ENCODE measurements at regions not wholly inside any gene's neighbourhood (a gene's known extent, or its start where the extent isn't known, plus 50 kb on each side); places are given as distances from the start of the nearest gene placed in this dataset.

- DNase-seq, result no peak
Measured at GRCh38 chr5:8870349-8870958, 675.4 kb downstream of the SEMA5A start.

DNA sequence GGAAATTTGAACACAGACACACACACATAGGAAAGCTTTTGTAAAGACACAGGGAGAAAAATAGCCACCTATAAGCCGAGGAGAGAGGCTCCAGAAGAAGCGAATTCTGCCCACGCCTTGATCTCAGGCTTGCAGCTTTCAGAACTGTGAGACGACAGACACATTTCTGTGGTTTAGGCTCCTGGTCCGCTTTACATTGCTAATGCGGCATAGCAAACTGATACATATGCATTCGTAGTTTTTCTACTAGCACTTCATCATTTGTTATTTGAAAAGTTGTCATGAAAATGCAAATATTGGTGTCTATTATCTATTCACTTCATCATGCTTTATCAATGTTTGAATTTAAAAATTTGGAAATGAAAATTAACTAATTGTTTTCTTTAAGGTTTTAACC lies 674.9 kb downstream of the SEMA5A start:
- no peak for DNase-seq

GRCh38 chr5:8871446-8871845 lies 674.4 kb downstream of the SEMA5A start:
- no peak for DNase-seq

GRCh38 chr5:8875722-8876121 lies 670.2 kb downstream of the SEMA5A start:
- DNase-seq, result no peak

DNA sequence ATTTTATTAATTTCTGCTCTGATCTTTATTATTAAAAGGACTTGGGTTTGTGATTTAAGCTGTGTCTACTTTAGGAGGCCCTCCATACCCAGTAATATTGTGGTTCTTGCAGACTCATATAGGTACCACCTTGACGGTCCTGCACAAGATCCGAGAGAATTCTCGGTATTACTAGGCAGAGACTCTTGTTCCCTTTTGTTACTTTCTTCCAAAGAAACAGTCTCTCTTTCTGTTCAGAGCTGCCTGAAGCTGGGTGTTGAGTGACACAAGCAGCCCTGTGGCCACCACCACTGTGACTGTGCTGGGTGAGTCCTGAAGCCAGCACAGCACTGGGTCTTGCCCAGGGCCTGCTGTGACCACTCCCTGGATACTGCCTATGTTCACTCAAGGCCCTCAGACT lies 666.6 kb downstream of the SEMA5A start:
- no peak for DNase-seq

GRCh38 chr5:8884029-8884428 lies 661.8 kb downstream of the SEMA5A start:
- no peak for DNase-seq

DNA sequence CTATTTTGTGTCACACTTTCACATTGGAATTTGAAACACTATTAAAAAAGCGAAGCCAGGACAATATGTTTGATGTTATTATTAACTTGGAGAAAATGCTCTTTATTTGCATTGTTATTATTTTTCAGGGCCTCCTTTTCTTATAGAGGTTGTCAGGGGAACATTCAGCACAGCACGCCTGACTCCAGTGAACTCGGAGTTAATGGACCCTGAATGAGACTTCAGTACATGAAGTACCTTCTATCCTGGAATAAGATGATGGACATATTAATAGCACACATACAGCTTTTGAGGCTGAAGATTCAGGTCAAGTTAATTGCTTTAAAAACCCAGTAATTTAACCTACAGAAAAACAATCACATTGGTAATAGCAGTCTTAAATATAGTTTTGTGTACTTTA lies 652.9 kb downstream of the SEMA5A start:
- DNase-seq, result no peak

DNA sequence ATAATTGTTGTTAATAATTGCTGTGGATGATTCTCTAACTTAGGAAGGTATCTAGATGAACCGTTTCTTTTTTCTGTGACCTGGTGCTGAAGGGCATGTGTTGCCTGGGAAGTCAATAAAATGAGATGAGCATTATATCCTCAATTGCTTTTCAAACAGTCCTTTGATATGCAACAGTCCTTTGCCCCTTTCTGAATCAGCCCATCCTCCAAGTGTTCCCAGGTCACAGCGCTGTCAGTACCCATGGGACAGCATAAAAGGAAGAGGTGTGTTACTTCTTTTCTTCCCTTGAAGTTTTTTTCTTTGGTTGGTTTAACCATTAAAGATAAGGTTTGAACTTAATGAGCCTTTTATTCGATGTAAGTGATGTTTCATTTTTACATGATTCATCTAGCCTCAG lies 651.8 kb downstream of the SEMA5A start:
- DNase-seq, result no peak

DNA sequence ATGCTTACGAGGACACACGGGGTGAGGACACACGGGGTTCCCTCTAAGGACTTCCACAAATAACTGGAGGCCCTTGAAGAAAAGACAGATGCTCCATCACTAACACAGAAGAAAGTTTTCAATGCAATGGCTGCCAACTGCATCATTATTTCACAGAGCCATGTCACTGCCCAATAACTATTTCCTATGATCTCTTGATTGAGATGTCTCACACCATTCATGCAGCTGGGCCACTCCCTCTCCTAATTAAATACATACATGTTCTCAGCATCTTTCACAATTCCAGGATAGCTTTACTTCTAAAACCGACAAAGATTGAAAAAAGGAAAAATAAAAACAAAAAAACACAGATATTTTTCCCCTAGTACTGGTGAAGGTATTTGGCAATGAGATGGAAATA lies 650.8 kb downstream of the SEMA5A start:
- DNase-seq, result no peak

- no peak for DNase-seq
Measured at GRCh38 chr5:8895599-8895998, 650.3 kb downstream of the SEMA5A start.

DNA sequence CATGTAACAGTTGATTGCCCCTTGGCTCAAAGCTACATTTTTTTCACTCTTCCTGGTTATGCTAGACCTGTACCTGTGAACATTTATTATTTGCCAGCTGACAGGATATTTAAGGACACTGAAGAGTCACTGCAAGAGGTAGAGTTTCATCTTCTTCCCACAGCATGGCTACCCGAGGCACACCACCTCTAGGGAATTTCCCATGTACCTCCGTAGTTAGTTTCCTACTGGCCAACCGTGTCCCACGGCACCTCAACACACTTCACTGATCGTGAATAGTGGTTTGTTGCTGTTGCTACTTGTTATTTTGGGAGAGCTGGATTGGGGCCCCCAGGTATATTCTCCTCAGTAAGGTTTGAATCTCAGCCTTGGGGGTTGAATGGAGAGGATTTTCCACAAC lies 648.6 kb downstream of the SEMA5A start:
- DNase-seq, result no peak

DNA sequence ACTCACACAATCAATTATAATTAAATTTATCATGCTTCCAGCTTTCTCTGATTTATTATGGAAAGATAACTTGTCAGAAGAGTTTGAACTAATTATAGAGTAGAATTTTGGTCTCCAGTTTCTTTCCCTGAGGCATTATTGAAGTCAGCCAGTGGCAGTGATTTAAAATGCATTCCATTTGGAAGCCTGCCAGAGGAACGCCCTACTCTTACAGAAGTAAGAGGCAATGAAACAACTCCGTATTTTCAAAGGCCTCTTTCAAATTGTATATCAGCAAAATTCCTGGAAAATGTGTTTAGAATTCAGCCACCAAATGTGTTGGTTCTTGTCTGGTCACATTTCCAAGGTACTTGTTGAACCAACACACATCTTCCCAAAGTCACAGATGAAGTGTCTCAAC lies 640.9 kb downstream of the SEMA5A start:
- no peak for DNase-seq

GRCh38 chr5:8906303-8906967 lies 639.4 kb downstream of the SEMA5A start:
- DNase-seq, result no peak

DNA sequence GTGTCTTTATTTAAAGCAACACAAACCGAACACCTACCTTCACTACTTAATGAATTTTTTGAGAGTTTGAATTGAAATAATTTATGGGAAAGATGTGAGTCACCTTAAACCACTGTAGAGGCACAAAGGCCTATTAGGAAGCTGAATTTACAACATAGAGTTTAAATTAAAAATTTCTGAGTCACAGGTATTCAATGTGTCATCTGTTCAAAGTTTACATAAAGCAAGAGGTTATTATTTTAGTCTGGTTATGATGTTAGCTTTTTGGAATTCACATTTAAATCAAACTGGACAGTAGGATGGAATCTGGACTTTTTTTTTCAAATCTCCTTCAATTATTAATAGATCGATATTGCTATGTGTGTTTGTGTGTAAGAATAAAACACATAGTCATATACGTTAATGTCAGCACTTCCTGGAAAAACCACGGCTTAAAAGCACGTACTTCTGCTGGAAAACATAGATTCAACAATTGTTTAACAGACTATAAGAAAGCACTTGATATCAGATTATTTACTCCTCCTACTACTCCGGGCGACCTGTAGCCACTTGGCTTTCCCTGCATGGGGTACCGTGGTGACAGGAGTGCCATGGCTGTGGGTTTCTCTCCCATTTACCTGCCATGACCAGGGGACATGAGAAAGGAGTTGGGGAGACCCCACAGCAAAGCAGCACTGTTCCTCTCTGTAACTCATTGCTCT lies 638.6 kb downstream of the SEMA5A start:
- no peak for DNase-seq

GRCh38 chr5:8908055-8908683 lies 637.7 kb downstream of the SEMA5A start:
- peak; percentile 50 for DNase-seq

GRCh38 chr5:8912106-8912505 lies 633.8 kb downstream of the SEMA5A start:
- DNase-seq, result no peak

- no peak for DNase-seq
Measured at GRCh38 chr5:8913522-8913921, 632.4 kb downstream of the SEMA5A start.

GRCh38 chr5:8919096-8919495 lies 626.8 kb downstream of the SEMA5A start:
- DNase-seq, result no peak

GRCh38 chr5:8923526-8923925 lies 622.3 kb downstream of the SEMA5A start:
- no peak for DNase-seq

DNA sequence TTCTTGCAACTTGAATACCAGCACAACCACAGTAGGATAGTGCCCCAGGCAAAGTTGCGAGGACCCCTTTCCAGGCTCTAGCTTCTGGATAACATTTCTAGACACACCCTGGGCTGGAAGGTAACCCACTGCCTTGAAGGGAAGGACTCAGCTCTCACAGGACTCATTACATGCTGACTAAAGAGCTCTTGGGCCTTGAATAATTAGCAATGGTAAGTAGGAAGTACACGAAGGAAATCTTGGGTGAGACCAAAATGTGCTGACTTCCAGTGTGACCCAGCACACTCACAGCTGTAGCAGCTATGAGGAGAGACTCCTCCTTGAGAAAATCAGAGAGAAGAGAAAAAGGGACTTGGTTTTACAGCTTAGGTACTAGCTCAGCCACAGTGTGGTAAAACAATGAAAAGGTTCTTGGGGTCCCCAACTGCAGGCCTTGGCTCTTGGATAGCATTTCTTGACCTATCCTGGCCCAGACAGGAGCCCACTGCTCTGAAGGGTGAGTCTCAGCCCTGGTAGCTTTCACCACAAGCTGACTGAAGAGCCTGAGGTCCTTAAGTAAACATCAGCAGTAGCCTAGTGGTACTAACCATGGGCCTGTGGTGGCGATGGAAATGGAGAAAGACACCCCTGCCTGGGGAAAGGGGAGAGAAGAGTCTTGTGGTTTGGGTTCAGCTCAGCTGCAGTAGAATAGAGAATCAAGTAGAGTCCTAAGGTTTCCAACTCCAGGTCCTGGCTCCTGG lies 621.7 kb downstream of the SEMA5A start:
- no peak for DNase-seq

DNA sequence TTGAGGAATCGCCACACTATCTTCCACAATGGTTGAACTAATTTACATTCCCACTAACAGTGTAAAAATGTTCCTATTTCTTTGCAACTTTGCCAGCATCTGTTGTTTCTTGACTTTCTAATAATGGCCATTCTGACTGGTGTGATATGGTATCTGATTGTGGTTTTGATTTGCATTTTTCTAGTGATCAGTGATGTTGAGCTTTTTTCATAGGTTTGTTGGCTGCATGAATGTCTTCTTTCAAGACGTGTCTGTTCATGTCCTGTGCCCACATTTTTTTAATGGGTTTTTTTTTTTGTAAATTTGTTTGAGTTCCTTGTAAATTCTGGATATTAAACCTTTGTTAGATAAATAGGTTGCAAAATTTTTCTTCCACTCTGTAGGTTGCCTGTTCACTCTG lies 615.9 kb downstream of the SEMA5A start:
- DNase-seq, result no peak

DNA sequence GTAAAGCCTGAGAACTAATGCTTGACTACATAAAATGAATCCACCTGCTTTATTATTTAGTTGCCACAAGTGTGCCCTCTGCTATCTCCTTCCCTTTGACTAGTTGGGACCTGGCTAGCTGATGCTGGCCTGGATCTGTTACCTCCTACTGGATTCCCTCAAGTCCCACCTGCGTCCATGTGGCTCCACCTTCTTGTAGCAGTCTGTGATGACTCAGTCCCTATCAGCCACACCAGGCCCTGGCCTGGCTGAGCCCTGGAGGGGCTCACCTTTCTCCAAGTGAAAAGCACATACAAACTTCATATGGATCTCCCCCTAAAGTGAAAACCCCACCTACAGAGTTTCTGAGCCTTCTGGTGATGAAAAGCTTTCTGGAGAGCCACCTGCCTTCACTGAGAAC lies 611.4 kb downstream of the SEMA5A start:
- no peak for DNase-seq

DNA sequence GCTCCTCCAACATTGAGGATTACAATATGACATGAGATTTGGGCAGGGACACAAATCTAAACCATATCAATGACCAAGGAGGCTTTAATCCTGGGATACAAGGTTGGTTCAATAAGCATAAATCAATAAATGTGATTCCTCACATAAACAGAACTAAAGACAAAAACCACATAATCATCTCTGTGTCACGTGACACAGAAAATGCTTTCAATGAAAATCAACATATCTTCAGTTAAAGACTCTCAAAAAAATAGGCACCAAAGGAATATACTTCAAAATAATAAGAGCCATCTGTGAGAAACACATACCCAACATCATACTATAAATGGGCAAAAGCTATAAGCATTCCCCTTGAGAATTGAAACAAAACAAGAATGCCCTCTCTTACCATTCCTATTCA lies 604.9 kb downstream of the SEMA5A start:
- DNase-seq, result no peak
